H1 (cell line): ENCODE measurements at regions not wholly inside any gene's neighbourhood (a gene's known extent, or its start where the extent isn't known, plus 50 kb on each side); places are given as distances from the start of the nearest gene placed in this dataset.

Experiments
- CTCF ChIA-PET: fragments of 300-600 bp; sonication (Branson Sonifier 250); formaldehyde crosslinking; loops from one replicate; lab custom pipeline; 2021; ENCODE audit not compliant: partially characterized antibody; lab: Charles Lee
- POLR2A ChIA-PET: fragments of 300-600 bp; sonication (Branson Sonifier 250); formaldehyde crosslinking; loops from one replicate; lab custom pipeline; 2021; ENCODE audit warnings: inconsistent platforms; ENCODE audit not compliant: partially characterized antibody; lab: Charles Lee
- DNase-seq, 2 experiments: peaks; one replicate each; pipeline versions ENCODE4 v3.0.0 to v3.0.0-alpha.2; 2010 to 2022; ENCODE audit warnings: low spot score in 2 of 2, low read depth in 1 of 2, mixed read lengths in 1 of 2
- FAIRE-seq: peaks from 2 replicates; lab custom pipeline; 2011; peaks lifted over from hg19 to GRCh38; lab: Jason Lieb, UNC
- H2AFZ ChIP-seq: 2 replicates; pipeline ENCODE4 v1.8.1; 2012; ENCODE audit warnings: low read length, inconsistent platforms
- H2AK5ac ChIP-seq: 2 replicates; pipeline ENCODE4 v1.6.1; 2013; ENCODE audit warnings: low read depth, low read length
- H2BK120ac ChIP-seq: replicated peaks from 2 replicates; pipeline ENCODE3; 2013; ENCODE audit warnings: low read depth, low read length, inconsistent platforms
- H2BK12ac ChIP-seq: 2 replicates; pipeline ENCODE4 v1.6.1; 2013; ENCODE audit warnings: low read depth, low read length
- H2BK15ac ChIP-seq: 2 replicates; pipeline ENCODE4 v1.6.1; 2013; ENCODE audit warnings: low read length
- H2BK20ac ChIP-seq: 2 replicates; pipeline ENCODE4 v1.6.1; 2013; ENCODE audit warnings: low read length
- H2BK5ac ChIP-seq: 2 replicates; pipeline ENCODE4 v1.6.1; 2013; ENCODE audit warnings: low read depth, low read length
- H3K14ac ChIP-seq: 2 replicates; pipeline ENCODE4 v1.6.1; 2013; ENCODE audit warnings: inconsistent platforms; ENCODE audit not compliant: insufficient read length
- H3K18ac ChIP-seq: 2 replicates; pipeline ENCODE4 v1.6.1; 2013; ENCODE audit warnings: low read length; ENCODE audit errors: extremely low read depth
- H3K23ac ChIP-seq: 2 replicates; pipeline ENCODE4 v1.6.1; 2013; ENCODE audit warnings: inconsistent platforms; ENCODE audit not compliant: insufficient read length
- H3K23me2 ChIP-seq: 2 replicates; pipeline ENCODE4 v1.6.1; 2013; ENCODE audit warnings: low read depth, low read length
- H3K27ac ChIP-seq: 2 replicates; pipeline ENCODE4 v1.6.1; 2011; ENCODE audit warnings: low read depth, low read length, inconsistent platforms
- H3K27me3 ChIP-seq, 4 experiments: replicated peaks in 1 of 4; 1 replicate in 1 of 4; 2 replicates in 3 of 4; pipeline versions ENCODE4 v1.6.1 to v1.8.1; 2011 to 2013; ENCODE audit warnings: low read length in 3 of 4, mild to moderate bottlenecking in 3 of 4, inconsistent platforms in 2 of 4, mixed read lengths in 2 of 4, moderate library complexity in 1 of 4; ENCODE audit not compliant: control insufficient read depth in 3 of 4, insufficient read depth in 3 of 4; ENCODE audit errors: extremely low read depth in 1 of 4
- H3K36me3 ChIP-seq, 4 experiments: 2 replicates each; pipeline versions ENCODE4 v1.6.1 to v1.8.1; 2011 to 2013; ENCODE audit warnings: mild to moderate bottlenecking in 4 of 4, low read length in 3 of 4, moderate library complexity in 2 of 4, control low read depth in 1 of 4, inconsistent platforms in 1 of 4; ENCODE audit not compliant: insufficient read depth in 4 of 4, control insufficient read depth in 2 of 4
- H3K4ac ChIP-seq: replicated peaks from 2 replicates; pipeline ENCODE3; 2013; ENCODE audit warnings: low read length, low read depth, mixed read lengths, inconsistent platforms; ENCODE audit not compliant: insufficient read length
- H3K4me1 ChIP-seq, 4 experiments: replicated peaks in 1 of 4; 1 replicate in 1 of 4; 2 replicates in 3 of 4; pipeline versions ENCODE4 v1.6.1 to v1.8.1; 2011 to 2013; ENCODE audit warnings: low read length in 3 of 4, inconsistent platforms in 2 of 4, mixed read lengths in 1 of 4; ENCODE audit not compliant: insufficient read depth in 4 of 4, control insufficient read depth in 3 of 4
- H3K4me2 ChIP-seq, 2 experiments: 2 replicates each; pipeline versions ENCODE4 v1.6.1 to v1.8.1; 2011 to 2013; ENCODE audit warnings: low read depth in 2 of 2, low read length in 2 of 2, control low read depth in 1 of 2, inconsistent platforms in 1 of 2, mild to moderate bottlenecking in 1 of 2; ENCODE audit not compliant: insufficient read depth in 1 of 2
- H3K4me3 ChIP-seq, 4 experiments: fragments of 200-600, 300-600 bp in 1 of 4; sonication (generic), shearing (Covaris generic), sonication (Bioruptor Twin) in 1 of 4; 2 replicates each; pipeline versions ENCODE4 v1.5.1 to v1.8.1; 2011 to 2016; ENCODE audit warnings: low read length in 4 of 4, low read depth in 3 of 4, control low read depth in 2 of 4, inconsistent platforms in 2 of 4, mild to moderate bottlenecking in 2 of 4, mixed read lengths in 1 of 4, moderate library complexity in 1 of 4; ENCODE audit not compliant: insufficient read depth in 2 of 4; ENCODE audit errors: extremely low read depth in 1 of 4
- H3K56ac ChIP-seq: replicated peaks from 2 replicates; pipeline ENCODE3; 2013; ENCODE audit warnings: low read depth, mild to moderate bottlenecking, mixed read lengths, low read length, inconsistent platforms; ENCODE audit not compliant: insufficient read length
- H3K79me1 ChIP-seq: 2 replicates; pipeline ENCODE4 v1.6.1; 2013; ENCODE audit warnings: low read depth, low read length, control low read depth
- H3K79me2 ChIP-seq, 2 experiments: 2 replicates each; pipeline versions ENCODE4 v1.6.1 to v1.8.1; 2012 to 2013; ENCODE audit warnings: low read length in 2 of 2, mild to moderate bottlenecking in 2 of 2, inconsistent platforms in 1 of 2; ENCODE audit not compliant: insufficient read depth in 2 of 2, control insufficient read depth in 1 of 2
- H3K9ac ChIP-seq, 4 experiments: replicated peaks in 1 of 4; 1 replicate in 1 of 4; 2 replicates in 3 of 4; pipeline versions ENCODE4 v1.6.1 to v1.8.1; 2011 to 2013; ENCODE audit warnings: low read depth in 3 of 4, low read length in 3 of 4, control low read depth in 2 of 4, mild to moderate bottlenecking in 2 of 4, moderate library complexity in 2 of 4, inconsistent platforms in 1 of 4; ENCODE audit errors: extremely low read depth in 1 of 4
- H3K9me3 ChIP-seq, 2 experiments: 2 replicates each; pipeline versions ENCODE4 v1.6.1 to v1.8.1; 2012 to 2013; ENCODE audit warnings: mild to moderate bottlenecking in 2 of 2, moderate library complexity in 2 of 2, control low read depth in 1 of 2, inconsistent platforms in 1 of 2, low read depth in 1 of 2, low read length in 1 of 2, mixed read lengths in 1 of 2; ENCODE audit not compliant: insufficient read depth in 2 of 2
- H4K20me1 ChIP-seq, 2 experiments: replicated peaks in 1 of 2; 2 replicates each; pipeline versions ENCODE3 to v1.8.1; 2011 to 2013; ENCODE audit warnings: inconsistent platforms in 2 of 2, low read length in 2 of 2, mild to moderate bottlenecking in 1 of 2; ENCODE audit not compliant: insufficient read depth in 2 of 2, control insufficient read depth in 1 of 2
- H4K5ac ChIP-seq: 2 replicates; pipeline ENCODE4 v1.6.1; 2013; ENCODE audit warnings: low read length, low read depth, mixed read lengths, inconsistent platforms; ENCODE audit not compliant: insufficient read length
- H4K8ac ChIP-seq: 2 replicates; pipeline ENCODE4 v1.8.0; 2013; ENCODE audit warnings: mild to moderate bottlenecking, moderate library complexity, low read length, inconsistent platforms; ENCODE audit not compliant: insufficient read depth; ENCODE audit errors: extremely low read depth
- H4K91ac ChIP-seq: replicated peaks from 2 replicates; pipeline ENCODE3; 2013; ENCODE audit warnings: low read length, mixed read lengths, inconsistent platforms; ENCODE audit not compliant: insufficient read length
- ATF3 ChIP-seq: IDR thresholded peaks from 2 replicates; pipeline ENCODE4 v1.6.1; 2011; ENCODE audit warnings: low read depth, mild to moderate bottlenecking, low read length; ENCODE audit not compliant: insufficient read depth
- BRCA1 ChIP-seq: IDR thresholded peaks from 2 replicates; pipeline ENCODE4 v1.6.1; 2012; ENCODE audit warnings: low read depth, low read length, improper control_type of control experiment
- CBX5 ChIP-seq: fragments of 300-800, 300-1000 bp; sonication (generic); IDR thresholded peaks from 2 replicates; pipeline ENCODE4 v1.7.1; 2016; ENCODE audit warnings: antibody characterized with exemption, low read length, low read depth
- CREB1 ChIP-seq: IDR thresholded peaks from 2 replicates; pipeline ENCODE4 v1.6.1; 2012; ENCODE audit warnings: inconsistent platforms
- HDAC6 ChIP-seq: IDR thresholded peaks from one replicate; pipeline ENCODE4 v1.7.1; 2012; ENCODE audit warnings: low read depth, mild to moderate bottlenecking, inconsistent platforms, low read length, moderate library complexity
- NANOG ChIP-seq: IDR thresholded peaks from 2 replicates; pipeline ENCODE4 v1.6.1; 2011; ENCODE audit warnings: low read length, low read depth, mild to moderate bottlenecking, inconsistent platforms; ENCODE audit not compliant: insufficient read depth, poor library complexity, severe bottlenecking
- POU5F1 ChIP-seq: IDR thresholded peaks from 2 replicates; pipeline ENCODE4 v1.6.1; 2011; ENCODE audit warnings: low read depth, mild to moderate bottlenecking, low read length, moderate library complexity
- RFX5 ChIP-seq: IDR thresholded peaks from 2 replicates; pipeline ENCODE4 v1.6.1; 2011; ENCODE audit warnings: low read depth, low read length, improper control_type of control experiment, borderline replicate concordance
- SIN3A ChIP-seq, 2 experiments: IDR thresholded peaks in 1 of 2; conservative IDR thresholded peaks in 1 of 2; 2 replicates each; pipeline ENCODE4 v1.6.1; 2011 to 2012; ENCODE audit warnings: low read length in 2 of 2, improper control_type of control experiment in 1 of 2, low read depth in 1 of 2, mild to moderate bottlenecking in 1 of 2
- SIRT6 ChIP-seq: IDR thresholded peaks from one replicate; pipeline ENCODE4 v1.7.1; 2012; ENCODE audit warnings: low read length, inconsistent platforms
- SP2 ChIP-seq: IDR thresholded peaks from 2 replicates; pipeline ENCODE4 v1.6.1; 2012; ENCODE audit warnings: mild to moderate bottlenecking, low read length, inconsistent platforms
- SUZ12 ChIP-seq: fragments of 200-600 bp; sonication (generic); IDR thresholded peaks from 2 replicates; pipeline ENCODE4 v1.6.1; 2012; ENCODE audit warnings: mild to moderate bottlenecking, inconsistent platforms, low read length, moderate library complexity, mixed read lengths
- TAF1 ChIP-seq: IDR thresholded peaks from 2 replicates; pipeline ENCODE4 v1.6.1; 2011; ENCODE audit warnings: mild to moderate bottlenecking, low read depth, low read length
- ZNF274 ChIP-seq: IDR thresholded peaks from 2 replicates; pipeline ENCODE4 v1.7.0; 2012; ENCODE audit warnings: low read length, borderline replicate concordance; ENCODE audit errors: extremely low read depth
- WGBS, 2 experiments: shearing (Covaris generic) in 1 of 2; methylation state at CpG; one replicate each; pipeline versions ENCODE4 v1.1.6 to v1.1.7; 2013 to 2015; ENCODE audit warnings: low lambda C conversion rate in 2 of 2, mixed read lengths in 2 of 2, inconsistent platforms in 1 of 2, low coverage in 1 of 2, missing lambda C conversion rate in 1 of 2; ENCODE audit not compliant: insufficient replicate concordance in 2 of 2, insufficient coverage in 1 of 2, insufficient read length in 1 of 2; ENCODE audit errors: extremely low coverage in 1 of 2, missing lambda C conversion rate in 1 of 2; 5-methylcytosine and 5-hydroxymethylcytosine counted together

DNA sequence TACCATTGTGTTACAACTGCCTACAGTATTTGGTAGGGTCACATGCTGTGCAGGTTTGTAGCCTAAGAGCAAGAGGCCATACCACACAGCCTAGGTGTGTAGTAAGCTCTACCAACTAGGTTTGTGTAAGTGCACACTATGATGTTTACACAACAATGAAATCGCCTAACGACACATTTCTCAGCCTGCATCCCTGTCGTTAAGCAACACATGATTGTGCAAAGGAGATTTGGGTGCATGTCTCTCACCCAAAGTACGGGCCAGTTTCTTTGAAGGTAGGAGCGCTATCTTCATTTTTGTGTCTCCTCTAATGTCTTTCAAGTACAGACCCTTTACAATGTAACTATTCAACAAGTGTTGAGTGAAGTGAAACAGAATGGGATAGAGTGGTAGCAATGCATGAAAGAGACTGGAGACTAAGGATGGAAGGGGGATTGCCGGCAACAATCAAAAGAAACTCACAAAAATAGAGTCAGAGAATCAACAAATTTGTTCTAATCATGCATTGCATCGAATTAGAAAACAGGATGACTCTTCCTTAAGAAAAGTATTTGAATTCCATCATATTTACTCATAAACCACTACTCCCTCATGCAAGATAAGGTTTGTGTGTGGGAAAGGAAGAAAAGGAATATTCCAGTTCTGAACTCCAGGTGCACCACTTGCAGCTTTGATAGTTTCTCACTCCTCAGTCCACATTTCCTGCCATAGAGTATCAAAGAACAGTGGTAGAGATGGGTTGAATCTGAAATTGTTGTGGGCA lies 60.2 kb upstream of the TNFRSF19 start:
- Histone ChIP-seq H3K9ac (no peak overlapping the region), H3K4me3 (no peak overlapping the region), H3K56ac (no peak overlapping the region), H4K91ac (no peak overlapping the region), H3K27me3 (no peaks in the 10 kb centered on the region), H3K14ac (no peak overlapping the region), H3K4me2 (no peak overlapping the region), H3K23me2 (no peaks in the 10 kb centered on the region), H3K23ac (no peak overlapping the region), H2BK120ac (no peak overlapping the region), H4K8ac (no peak overlapping the region), H4K5ac (no peak overlapping the region), H3K9me3 (no peaks in the 10 kb centered on the region), H2BK5ac (no peak overlapping the region), H2BK15ac (no peak overlapping the region), H2AK5ac (no peak overlapping the region), H2BK12ac (no peak overlapping the region; the same call in 1 of the 2 replicates), H3K4ac (no peak overlapping the region), H2BK20ac (no peak overlapping the region), H4K20me1 (no peaks in the 10 kb centered on the region), H3K18ac (no peak overlapping the region), H3K4me1 (no peaks in the 10 kb centered on the region; a peak in 1 of 7 replicates), H3K36me3 (no peaks in the 10 kb centered on the region), H3K79me2 (no peaks in the 10 kb centered on the region), H3K79me1 (no peaks in the 10 kb centered on the region), H3K27ac (no peak overlapping the region), H2AFZ (no peak overlapping the region)
- ChIA-PET CTCF (interaction anchor here (0.7 kb wide), 1 partner anchor 232 kb away, joined by 3 read pairs; no protein-coding TSS in a partner anchor), POLR2A (no interaction called here)
- FAIRE-seq (no peak), DNase-seq (no peak)
- WGBS, 2 experiments = 92% methylated on average over 7 of the region's 7 CpGs; no CpG with 5 or more reads in 1 of the 2 experiments
- no peak for TF ChIP-seq SUZ12
- no peak for TF ChIP-seq SIRT6
- no peak for TF ChIP-seq TAF1
- no peak for TF ChIP-seq POU5F1
- no peak for TF ChIP-seq RFX5
- no peak for TF ChIP-seq SIN3A (conservative IDR thresholded peaks at IDR 0.05 in 1 of 2, IDR thresholded peaks at IDR 0.05 in 1 of 2; ENCODE audit: low read depth in 1 of 2, low read length in 2 of 2)
- TF ChIP-seq CREB1 = no peak
- TF ChIP-seq CBX5 = no peak
- no peak for TF ChIP-seq BRCA1
- TF ChIP-seq NANOG = no peak
- TF ChIP-seq SP2 = no peak
- TF ChIP-seq ATF3 = no peak
- no peak for TF ChIP-seq ZNF274
- TF ChIP-seq HDAC6 = no peak
